SK-N-SH treated with all-trans-retinoic acid at 6 μM for 48 hours (cell line): ENCODE measurements at regions not wholly inside any gene's neighbourhood (a gene's known extent, or its start where the extent isn't known, plus 50 kb on each side); places are given as distances from the start of the nearest gene placed in this dataset.

ENCODE experiments used
- ARNTL ChIP-seq: fragments of 450-650 bp; formaldehyde crosslinking; IDR thresholded peaks from 2 replicates; pipeline ENCODE4 v1.5.0; 2020; ENCODE audit warnings: low read depth, mild to moderate bottlenecking, moderate library complexity, borderline replicate concordance
- BACH2 ChIP-seq: fragments of 250-450 bp; sonication (Bioruptor Pico); IDR thresholded peaks from 2 replicates; pipeline ENCODE4 v1.9.0; 2021; ENCODE audit warnings: mild to moderate bottlenecking, borderline replicate concordance
- GLIS3 ChIP-seq: fragments of 250-450 bp; sonication (Bioruptor Pico); IDR thresholded peaks from 2 replicates; pipeline ENCODE4 v1.5.0; 2020; ENCODE audit warnings: mild to moderate bottlenecking, moderate library complexity
- ISL1 ChIP-seq: fragments of 250-450 bp; sonication (Bioruptor Pico); IDR thresholded peaks from 2 replicates; pipeline ENCODE4 v2.1.2; 2022; ENCODE audit warnings: mild to moderate bottlenecking, moderate library complexity
- OSR1 ChIP-seq: fragments of 250-450 bp; sonication (Bioruptor Pico); IDR thresholded peaks from 2 replicates; pipeline ENCODE4 v1.8.0; 2022; ENCODE audit warnings: moderate library complexity, mild to moderate bottlenecking, inconsistent platforms
- SNAI2 ChIP-seq: fragments of 250-450 bp; sonication (Bioruptor Pico); IDR thresholded peaks from 2 replicates; pipeline ENCODE4 v1.5.0; 2020; ENCODE audit warnings: mild to moderate bottlenecking, moderate library complexity
- ZFP3 ChIP-seq: fragments of 250-450 bp; sonication (Bioruptor Pico); IDR thresholded peaks from 2 replicates; pipeline ENCODE4 v1.5.0; 2020; ENCODE audit warnings: mild to moderate bottlenecking, moderate library complexity
- ZFP30 ChIP-seq: fragments of 450-650 bp; formaldehyde crosslinking; IDR thresholded peaks from 2 replicates; pipeline ENCODE4 v1.5.0; 2022; ENCODE audit warnings: mild to moderate bottlenecking, moderate library complexity
- ZNF70 ChIP-seq: fragments of 450-650 bp; formaldehyde crosslinking; IDR thresholded peaks from 2 replicates; pipeline ENCODE4 v1.5.0; 2020; ENCODE audit warnings: mild to moderate bottlenecking, moderate library complexity
- TF ChIP-seq, protein P1 (sequence below): fragments of 250-450 bp; sonication (Bioruptor Pico); IDR thresholded peaks from 2 replicates; pipeline ENCODE4 v1.8.0; 2020; ENCODE audit warnings: mild to moderate bottlenecking, moderate library complexity, borderline replicate concordance
- TF ChIP-seq, protein P2 (sequence below): fragments of 250-450 bp; sonication (Bioruptor Pico); IDR thresholded peaks from 2 replicates; pipeline ENCODE4 v1.8.0; 2021; ENCODE audit warnings: low read depth, mild to moderate bottlenecking, moderate library complexity, borderline replicate concordance
- TF ChIP-seq, protein P3 (sequence below): fragments of 250-450 bp; sonication (Bioruptor Pico); IDR thresholded peaks from 2 replicates; pipeline ENCODE4 v1.5.1; 2020; ENCODE audit warnings: low read depth, mild to moderate bottlenecking, moderate library complexity
- TF ChIP-seq, protein P4 (sequence below): fragments of 250-450 bp; sonication (Bioruptor Pico); IDR thresholded peaks from 2 replicates; pipeline ENCODE4 v1.5.0; 2020; ENCODE audit warnings: mild to moderate bottlenecking, moderate library complexity

DNA sequence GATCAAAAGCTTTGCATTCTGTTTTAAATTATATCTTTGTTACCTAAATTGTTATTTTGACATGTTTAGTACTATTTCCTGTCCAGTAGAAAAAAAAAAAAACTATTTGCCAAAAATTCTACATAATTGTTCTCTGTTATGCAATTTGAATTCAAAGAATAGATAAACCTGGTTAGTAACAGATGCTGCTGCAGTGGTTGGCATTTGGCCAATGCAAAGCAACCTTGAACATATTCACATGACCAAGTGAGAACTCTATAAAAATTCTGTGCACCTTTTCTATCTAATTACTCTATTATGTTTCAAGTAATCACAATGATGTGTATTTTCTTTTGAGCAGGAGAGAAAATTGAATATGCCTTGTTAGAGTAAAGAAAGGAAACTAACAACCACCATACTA, 1473.4 kb downstream of the RPA4 start:
- TF ChIP-seq ZFP3 (CRISPR knock-in tag): no peak
- no peak for TF ChIP-seq BACH2 (CRISPR knock-in tag)
- TF ChIP-seq, protein P1, sequence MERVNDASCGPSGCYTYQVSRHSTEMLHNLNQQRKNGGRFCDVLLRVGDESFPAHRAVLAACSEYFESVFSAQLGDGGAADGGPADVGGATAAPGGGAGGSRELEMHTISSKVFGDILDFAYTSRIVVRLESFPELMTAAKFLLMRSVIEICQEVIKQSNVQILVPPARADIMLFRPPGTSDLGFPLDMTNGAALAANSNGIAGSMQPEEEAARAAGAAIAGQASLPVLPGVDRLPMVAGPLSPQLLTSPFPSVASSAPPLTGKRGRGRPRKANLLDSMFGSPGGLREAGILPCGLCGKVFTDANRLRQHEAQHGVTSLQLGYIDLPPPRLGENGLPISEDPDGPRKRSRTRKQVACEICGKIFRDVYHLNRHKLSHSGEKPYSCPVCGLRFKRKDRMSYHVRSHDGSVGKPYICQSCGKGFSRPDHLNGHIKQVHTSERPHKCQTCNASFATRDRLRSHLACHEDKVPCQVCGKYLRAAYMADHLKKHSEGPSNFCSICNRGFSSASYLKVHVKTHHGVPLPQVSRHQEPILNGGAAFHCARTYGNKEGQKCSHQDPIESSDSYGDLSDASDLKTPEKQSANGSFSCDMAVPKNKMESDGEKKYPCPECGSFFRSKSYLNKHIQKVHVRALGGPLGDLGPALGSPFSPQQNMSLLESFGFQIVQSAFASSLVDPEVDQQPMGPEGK (CRISPR knock-in tag): no peak
- no peak for TF ChIP-seq GLIS3 (CRISPR knock-in tag)
- no peak for TF ChIP-seq ZFP30 (CRISPR knock-in tag)
- TF ChIP-seq ISL1 (CRISPR knock-in tag): no peak
- no peak for TF ChIP-seq ZNF70 (CRISPR knock-in tag)
- TF ChIP-seq, protein P2, sequence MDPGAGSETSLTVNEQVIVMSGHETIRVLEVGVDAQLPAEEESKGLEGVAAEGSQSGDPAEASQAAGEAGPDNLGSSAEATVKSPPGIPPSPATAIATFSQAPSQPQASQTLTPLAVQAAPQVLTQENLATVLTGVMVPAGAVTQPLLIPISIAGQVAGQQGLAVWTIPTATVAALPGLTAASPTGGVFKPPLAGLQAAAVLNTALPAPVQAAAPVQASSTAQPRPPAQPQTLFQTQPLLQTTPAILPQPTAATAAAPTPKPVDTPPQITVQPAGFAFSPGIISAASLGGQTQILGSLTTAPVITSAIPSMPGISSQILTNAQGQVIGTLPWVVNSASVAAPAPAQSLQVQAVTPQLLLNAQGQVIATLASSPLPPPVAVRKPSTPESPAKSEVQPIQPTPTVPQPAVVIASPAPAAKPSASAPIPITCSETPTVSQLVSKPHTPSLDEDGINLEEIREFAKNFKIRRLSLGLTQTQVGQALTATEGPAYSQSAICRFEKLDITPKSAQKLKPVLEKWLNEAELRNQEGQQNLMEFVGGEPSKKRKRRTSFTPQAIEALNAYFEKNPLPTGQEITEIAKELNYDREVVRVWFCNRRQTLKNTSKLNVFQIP (CRISPR knock-in tag): no peak
- TF ChIP-seq, protein P3, sequence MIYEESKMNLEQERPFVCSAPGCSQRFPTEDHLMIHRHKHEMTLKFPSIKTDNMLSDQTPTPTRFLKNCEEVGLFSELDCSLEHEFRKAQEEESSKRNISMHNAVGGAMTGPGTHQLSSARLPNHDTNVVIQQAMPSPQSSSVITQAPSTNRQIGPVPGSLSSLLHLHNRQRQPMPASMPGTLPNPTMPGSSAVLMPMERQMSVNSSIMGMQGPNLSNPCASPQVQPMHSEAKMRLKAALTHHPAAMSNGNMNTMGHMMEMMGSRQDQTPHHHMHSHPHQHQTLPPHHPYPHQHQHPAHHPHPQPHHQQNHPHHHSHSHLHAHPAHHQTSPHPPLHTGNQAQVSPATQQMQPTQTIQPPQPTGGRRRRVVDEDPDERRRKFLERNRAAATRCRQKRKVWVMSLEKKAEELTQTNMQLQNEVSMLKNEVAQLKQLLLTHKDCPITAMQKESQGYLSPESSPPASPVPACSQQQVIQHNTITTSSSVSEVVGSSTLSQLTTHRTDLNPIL (CRISPR knock-in tag): no peak
- TF ChIP-seq, protein P4, sequence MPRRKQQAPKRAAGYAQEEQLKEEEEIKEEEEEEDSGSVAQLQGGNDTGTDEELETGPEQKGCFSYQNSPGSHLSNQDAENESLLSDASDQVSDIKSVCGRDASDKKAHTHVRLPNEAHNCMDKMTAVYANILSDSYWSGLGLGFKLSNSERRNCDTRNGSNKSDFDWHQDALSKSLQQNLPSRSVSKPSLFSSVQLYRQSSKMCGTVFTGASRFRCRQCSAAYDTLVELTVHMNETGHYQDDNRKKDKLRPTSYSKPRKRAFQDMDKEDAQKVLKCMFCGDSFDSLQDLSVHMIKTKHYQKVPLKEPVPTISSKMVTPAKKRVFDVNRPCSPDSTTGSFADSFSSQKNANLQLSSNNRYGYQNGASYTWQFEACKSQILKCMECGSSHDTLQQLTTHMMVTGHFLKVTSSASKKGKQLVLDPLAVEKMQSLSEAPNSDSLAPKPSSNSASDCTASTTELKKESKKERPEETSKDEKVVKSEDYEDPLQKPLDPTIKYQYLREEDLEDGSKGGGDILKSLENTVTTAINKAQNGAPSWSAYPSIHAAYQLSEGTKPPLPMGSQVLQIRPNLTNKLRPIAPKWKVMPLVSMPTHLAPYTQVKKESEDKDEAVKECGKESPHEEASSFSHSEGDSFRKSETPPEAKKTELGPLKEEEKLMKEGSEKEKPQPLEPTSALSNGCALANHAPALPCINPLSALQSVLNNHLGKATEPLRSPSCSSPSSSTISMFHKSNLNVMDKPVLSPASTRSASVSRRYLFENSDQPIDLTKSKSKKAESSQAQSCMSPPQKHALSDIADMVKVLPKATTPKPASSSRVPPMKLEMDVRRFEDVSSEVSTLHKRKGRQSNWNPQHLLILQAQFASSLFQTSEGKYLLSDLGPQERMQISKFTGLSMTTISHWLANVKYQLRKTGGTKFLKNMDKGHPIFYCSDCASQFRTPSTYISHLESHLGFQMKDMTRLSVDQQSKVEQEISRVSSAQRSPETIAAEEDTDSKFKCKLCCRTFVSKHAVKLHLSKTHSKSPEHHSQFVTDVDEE (CRISPR knock-in tag): no peak
- no peak for TF ChIP-seq SNAI2 (CRISPR knock-in tag)
- TF ChIP-seq ARNTL (CRISPR knock-in tag): no peak
- no peak for TF ChIP-seq OSR1 (CRISPR knock-in tag)
